Trophoblast cell (in vitro differentiated cells and primary cell): ENCODE measurements at regions not wholly inside any gene's neighbourhood (a gene's known extent, or its start where the extent isn't known, plus 50 kb on each side); places are given as distances from the start of the nearest gene placed in this dataset.

ENCODE experiments used
- DNase-seq, 2 donors: peaks; one replicate each; pipeline ENCODE4 v3.0.0-alpha.2; 2016
- H2AFZ ChIP-seq: 2 replicates; pipeline ENCODE4 v1.6.1; 2013; ENCODE audit warnings: low read length, moderate library complexity, mild to moderate bottlenecking; ENCODE audit not compliant: insufficient read depth, poor library complexity
- H2AK5ac ChIP-seq: 2 replicates; pipeline ENCODE4 v1.6.1; 2013; ENCODE audit warnings: mild to moderate bottlenecking, low read length
- H2BK120ac ChIP-seq: 2 replicates; pipeline ENCODE4 v1.6.1; 2013; ENCODE audit warnings: low read length, mild to moderate bottlenecking, moderate library complexity; ENCODE audit not compliant: insufficient read depth, poor library complexity
- H2BK12ac ChIP-seq: 2 replicates; pipeline ENCODE4 v1.6.1; 2013; ENCODE audit warnings: mild to moderate bottlenecking, low read length, moderate library complexity
- H2BK5ac ChIP-seq: 2 replicates; pipeline ENCODE4 v1.6.1; 2013; ENCODE audit warnings: low read length, low read depth, moderate library complexity, mild to moderate bottlenecking; ENCODE audit not compliant: poor library complexity
- H3K14ac ChIP-seq: 2 replicates; pipeline ENCODE4 v1.6.1; 2013; ENCODE audit warnings: mild to moderate bottlenecking, low read length
- H3K18ac ChIP-seq: 2 replicates; pipeline ENCODE4 v1.6.1; 2013; ENCODE audit warnings: mild to moderate bottlenecking, low read length
- H3K23ac ChIP-seq: 2 replicates; pipeline ENCODE4 v1.6.1; 2013; ENCODE audit warnings: low read length
- H3K27ac ChIP-seq: 2 replicates; pipeline ENCODE4 v1.5.1; 2013; ENCODE audit warnings: low read depth, mild to moderate bottlenecking, inconsistent platforms, low read length, moderate library complexity
- H3K27me3 ChIP-seq: 2 replicates; pipeline ENCODE4 v1.6.1; 2013; ENCODE audit warnings: inconsistent platforms, mild to moderate bottlenecking, low read length, moderate library complexity; ENCODE audit not compliant: insufficient read depth
- H3K36me3 ChIP-seq, 2 experiments: 1 replicate in 1 of 2; 2 replicates in 1 of 2; pipeline ENCODE4 v1.6.1; 2013; ENCODE audit warnings: low read length in 2 of 2, mild to moderate bottlenecking in 2 of 2, moderate library complexity in 1 of 2; ENCODE audit not compliant: insufficient read depth in 2 of 2, control insufficient read depth in 1 of 2
- H3K4ac ChIP-seq: 2 replicates; pipeline ENCODE4 v1.6.1; 2013; ENCODE audit warnings: low read depth, mild to moderate bottlenecking, low read length, moderate library complexity
- H3K4me1 ChIP-seq, 2 experiments: 1 replicate in 1 of 2; 2 replicates in 1 of 2; pipeline ENCODE4 v1.6.1; 2013; ENCODE audit warnings: low read length in 2 of 2, mild to moderate bottlenecking in 2 of 2, moderate library complexity in 1 of 2; ENCODE audit not compliant: insufficient read depth in 2 of 2, control insufficient read depth in 1 of 2
- H3K4me2 ChIP-seq: 2 replicates; pipeline ENCODE4 v1.6.1; 2013; ENCODE audit warnings: inconsistent platforms, mild to moderate bottlenecking, low read length, moderate library complexity
- H3K4me3 ChIP-seq: 2 replicates; pipeline ENCODE4 v1.5.1; 2013; ENCODE audit warnings: mild to moderate bottlenecking, low read depth, low read length, inconsistent platforms
- H3K79me1 ChIP-seq: one replicate; pipeline ENCODE4 v1.6.1; 2013; ENCODE audit warnings: low read length
- H3K79me2 ChIP-seq: 2 replicates; pipeline ENCODE4 v1.6.1; 2013; ENCODE audit warnings: low read length, mild to moderate bottlenecking; ENCODE audit not compliant: control insufficient read depth, insufficient read depth, poor library complexity
- H3K9ac ChIP-seq: 2 replicates; pipeline ENCODE4 v1.6.1; 2013; ENCODE audit warnings: mild to moderate bottlenecking, low read length
- H3K9me3 ChIP-seq: 2 replicates; pipeline ENCODE4 v1.6.1; 2013; ENCODE audit warnings: low read depth, mild to moderate bottlenecking, control low read depth, inconsistent platforms, low read length; ENCODE audit not compliant: insufficient read depth
- H4K12ac ChIP-seq: 2 replicates; pipeline ENCODE4 v1.6.1; 2013; ENCODE audit warnings: low read depth, mild to moderate bottlenecking, low read length, moderate library complexity
- H4K8ac ChIP-seq: 2 replicates; pipeline ENCODE4 v1.6.1; 2013; ENCODE audit warnings: low read depth, mild to moderate bottlenecking, low read length, moderate library complexity
- H4K91ac ChIP-seq: one replicate; pipeline ENCODE4 v1.6.1; 2013; ENCODE audit warnings: low read depth, mild to moderate bottlenecking, low read length, moderate library complexity
- WGBS: extraction: QIAGEN DNeasy Blood & Tissue Kit; methylation state at CpG from one replicate; pipeline ENCODE4 v1.1.7; 2013; ENCODE audit warnings: missing lambda C conversion rate; ENCODE audit not compliant: insufficient read length, insufficient coverage; ENCODE audit errors: extremely low coverage; 5-methylcytosine and 5-hydroxymethylcytosine counted together

DNA sequence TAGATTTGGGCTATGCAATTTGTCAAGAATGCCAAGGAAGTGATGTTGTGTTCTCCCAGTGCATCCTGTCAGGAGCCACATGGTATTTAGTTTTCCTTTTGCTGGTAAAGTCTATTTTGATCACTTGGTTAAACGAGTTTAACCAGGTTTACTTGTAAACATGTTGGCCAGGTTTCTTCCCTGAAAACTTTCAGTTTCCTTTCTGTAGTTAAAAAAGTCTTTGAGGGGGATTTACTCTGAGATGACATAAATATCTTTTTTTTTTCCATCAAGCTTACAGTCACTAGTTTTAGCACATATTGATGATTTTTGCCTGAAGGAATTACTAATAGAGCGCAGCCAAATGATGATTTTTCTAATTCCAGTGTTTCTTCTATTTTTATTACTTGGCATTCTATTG lies 320.5 kb downstream of the PHF14 start:
- H2BK120ac ChIP-seq = no peak overlapping the region
- H2BK12ac ChIP-seq = no peak overlapping the region
- H3K4me3 ChIP-seq = no peak overlapping the region
- no peak overlapping the region for H3K4ac ChIP-seq
- no peak overlapping the region for H2AFZ ChIP-seq
- no peak overlapping the region for H3K18ac ChIP-seq
- H3K14ac ChIP-seq = no peak overlapping the region
- H3K27ac ChIP-seq = no peak overlapping the region
- H3K9ac ChIP-seq = no peak overlapping the region
- H3K4me1 ChIP-seq = peaks cover 0 to 3% of the 10 kb centered on the region in 2 experiments
- no peak overlapping the region for H4K91ac ChIP-seq
- DNase-seq = peak in 1 of 2 donors; percentile 9
- no peak overlapping the region for H4K8ac ChIP-seq
- H2AK5ac ChIP-seq = no peak overlapping the region
- H2BK5ac ChIP-seq = no peak overlapping the region
- no peak overlapping the region for H3K4me2 ChIP-seq
- H3K9me3 ChIP-seq = no peaks in the 10 kb centered on the region
- no peaks in the 10 kb centered on the region for H3K79me2 ChIP-seq
- WGBS = no CpG with 5 or more reads among the region's 2 CpGs
- no peaks in the 10 kb centered on the region for H3K36me3 ChIP-seq
- H3K23ac ChIP-seq = no peak overlapping the region
- H3K27me3 ChIP-seq = no peaks in the 10 kb centered on the region
- no peak overlapping the region for H4K12ac ChIP-seq
- no peaks in the 10 kb centered on the region for H3K79me1 ChIP-seq

DNA sequence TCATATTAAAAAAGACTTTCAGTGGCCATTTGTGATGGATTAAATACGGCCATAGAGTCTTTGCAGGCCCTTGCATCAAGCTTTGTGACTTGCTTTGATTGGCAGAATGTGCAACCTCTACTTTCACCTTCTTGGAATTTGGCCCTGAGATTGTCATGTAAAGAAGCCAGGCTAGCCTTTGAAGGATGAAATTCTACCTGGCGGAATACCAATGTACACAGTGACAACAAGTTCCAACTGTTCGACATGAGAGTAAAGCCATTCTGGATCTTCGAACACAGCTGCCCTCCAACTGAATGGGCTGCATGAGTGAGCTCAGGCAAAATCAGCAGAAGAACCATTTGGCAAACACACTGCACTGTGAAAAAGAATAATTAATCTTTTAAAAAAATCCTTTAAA lies 321.3 kb downstream of the PHF14 start:
- H3K79me2 ChIP-seq = no peaks in the 10 kb centered on the region
- no CpG with 5 or more reads among the region's 4 CpGs for WGBS

DNA sequence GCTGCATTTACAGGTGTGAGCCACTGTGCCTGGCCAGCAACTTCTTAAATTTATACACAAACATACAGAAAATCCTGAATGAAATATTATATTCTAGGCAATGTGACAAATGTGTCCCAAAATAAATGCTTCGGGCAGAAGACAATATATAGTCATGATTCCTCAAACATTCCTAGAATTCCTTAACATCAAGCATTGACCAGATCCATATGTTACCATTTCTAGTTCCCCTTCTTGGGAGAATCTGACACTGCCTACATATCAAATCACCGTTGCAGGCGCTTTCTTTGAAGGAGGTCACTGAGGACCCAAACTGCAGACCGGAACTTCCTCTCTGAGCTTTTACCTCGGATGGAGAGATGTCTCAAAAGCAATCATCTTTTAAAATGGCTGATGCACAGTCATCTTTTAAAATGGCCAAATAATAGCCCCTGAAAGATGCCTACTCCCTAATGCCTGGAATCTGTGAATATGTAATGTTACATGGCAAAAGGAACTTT lies 323.5 kb downstream of the PHF14 start:
- Histone ChIP-seq H3K79me1 (no peaks in the 10 kb centered on the region), H2AK5ac (no peak overlapping the region), H3K27me3 (no peaks in the 10 kb centered on the region), H2BK120ac (no peak overlapping the region), H3K14ac (no peak overlapping the region), H3K9me3 (no peaks in the 10 kb centered on the region), H3K36me3 (no peaks in the 10 kb centered on the region), H3K4ac (no peak overlapping the region), H2AFZ (no peak overlapping the region), H2BK5ac (no peak overlapping the region), H4K8ac (no peak overlapping the region), H3K9ac (no peak overlapping the region), H4K91ac (no peak overlapping the region), H3K4me1 (peaks cover 0 to 3% of the 10 kb centered on the region in 2 experiments), H2BK12ac (no peak overlapping the region), H3K27ac (no peak overlapping the region), H4K12ac (no peak overlapping the region), H3K4me2 (no peak overlapping the region), H3K23ac (no peak overlapping the region), H3K4me3 (no peak overlapping the region), H3K79me2 (no peaks in the 10 kb centered on the region), H3K18ac (no peak overlapping the region)
- DNase-seq = no peak
- no CpG with 5 or more reads among the region's 5 CpGs for WGBS

More for the DNA sequence above, 321.3 kb downstream of the PHF14 start:
- no peak overlapping the region for H2AK5ac ChIP-seq
- H3K36me3 ChIP-seq = no peaks in the 10 kb centered on the region
- no peak overlapping the region for H2AFZ ChIP-seq
- H3K4me1 ChIP-seq = peaks cover 0 to 3% of the 10 kb centered on the region in 2 experiments
- H3K27ac ChIP-seq = no peak overlapping the region
- H3K4me2 ChIP-seq = no peak overlapping the region
- H2BK12ac ChIP-seq = no peak overlapping the region
- no peak overlapping the region for H4K91ac ChIP-seq
- no peaks in the 10 kb centered on the region for H3K79me1 ChIP-seq
- no peak overlapping the region for H2BK5ac ChIP-seq
- no peaks in the 10 kb centered on the region for H3K9me3 ChIP-seq
- H3K9ac ChIP-seq = no peak overlapping the region
- peak in 1 of 2 donors; percentile 2 for DNase-seq
- no peaks in the 10 kb centered on the region for H3K27me3 ChIP-seq
- no peak overlapping the region for H3K4me3 ChIP-seq
- no peak overlapping the region for H4K8ac ChIP-seq
- no peak overlapping the region for H3K23ac ChIP-seq
- no peak overlapping the region for H2BK120ac ChIP-seq
- no peak overlapping the region for H3K18ac ChIP-seq
- no peak overlapping the region for H3K4ac ChIP-seq
- no peak overlapping the region for H3K14ac ChIP-seq
- H4K12ac ChIP-seq = no peak overlapping the region

DNA sequence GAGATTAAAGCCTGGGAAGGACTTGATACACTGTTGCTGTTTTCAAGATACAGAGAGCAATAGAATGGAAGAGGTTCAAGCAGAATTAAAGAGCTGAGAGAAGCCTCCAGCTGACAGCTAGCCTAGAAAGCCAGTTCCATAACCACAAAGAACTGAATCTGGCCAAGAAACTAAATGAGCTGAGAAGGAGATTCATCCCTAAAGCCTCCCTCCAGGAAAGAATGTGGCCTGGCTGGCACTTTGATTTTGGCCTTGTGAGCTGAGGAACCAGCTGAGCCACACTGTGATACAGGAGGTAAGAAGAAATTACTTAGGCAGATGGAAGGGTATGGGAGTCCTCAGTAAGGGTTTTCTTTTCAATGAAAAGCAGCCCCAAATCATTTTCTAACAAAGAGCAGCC lies 324.1 kb downstream of the PHF14 start:
- no peak overlapping the region for H3K4ac ChIP-seq
- no peak overlapping the region for H2AK5ac ChIP-seq
- no peak overlapping the region for H2AFZ ChIP-seq
- H4K12ac ChIP-seq = no peak overlapping the region
- H3K14ac ChIP-seq = no peak overlapping the region
- no peak overlapping the region for H2BK120ac ChIP-seq
- H3K4me2 ChIP-seq = no peak overlapping the region
- H3K9me3 ChIP-seq = no peaks in the 10 kb centered on the region
- H2BK12ac ChIP-seq = no peak overlapping the region
- DNase-seq = no peak
- H3K27me3 ChIP-seq = no peaks in the 10 kb centered on the region
- no peaks in the 10 kb centered on the region for H3K36me3 ChIP-seq
- no peak overlapping the region for H3K23ac ChIP-seq
- no peak overlapping the region for H3K4me3 ChIP-seq
- H3K79me2 ChIP-seq = no peaks in the 10 kb centered on the region
- H3K79me1 ChIP-seq = no peaks in the 10 kb centered on the region
- no peak overlapping the region for H2BK5ac ChIP-seq
- H4K8ac ChIP-seq = no peak overlapping the region
- H3K18ac ChIP-seq = no peak overlapping the region
- H3K9ac ChIP-seq = no peak overlapping the region
- no peak overlapping the region for H3K27ac ChIP-seq
- no peak overlapping the region for H4K91ac ChIP-seq
- H3K4me1 ChIP-seq = peaks cover 0 to 3% of the 10 kb centered on the region in 2 experiments
